ENCODE measurements at regions not wholly inside any gene's neighbourhood (a gene's known extent, or its start where the extent isn't known, plus 50 kb on each side); places are given as distances from the start of the nearest gene placed in this dataset.

DNA sequence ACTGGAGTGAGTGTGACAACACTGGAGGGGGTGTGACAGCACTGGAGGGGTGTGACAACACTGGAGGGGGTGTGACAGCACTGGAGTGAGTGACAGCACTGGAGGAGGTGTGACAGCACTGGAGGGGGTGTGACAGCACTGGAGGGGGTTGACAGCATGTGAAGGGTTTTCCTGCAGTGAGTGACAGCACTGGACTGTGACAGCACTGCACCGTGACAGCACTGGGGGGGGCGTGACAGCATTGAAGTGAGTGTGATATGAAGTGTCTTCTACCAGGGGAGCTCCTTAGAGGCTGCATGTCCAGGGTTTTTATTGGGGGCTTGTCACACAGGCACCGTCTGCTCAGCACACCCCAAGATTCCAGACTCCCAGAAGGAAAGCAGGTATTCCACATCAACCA, 274.8 kb downstream of the TEX29 start:
- H3K9me3 ChIP-seq (ENCODE audit: control insufficient read depth, low read depth, low read length), result peaks cover 27% of the 10 kb centered on the region
- H3K79me2 ChIP-seq (ENCODE audit: control insufficient read depth, insufficient read depth, low read length), result no peaks in the 10 kb centered on the region
- H3K4me2 ChIP-seq (ENCODE audit: control insufficient read depth, extremely low read depth, insufficient read depth, low read depth, low read length), result no peak overlapping the region
- no peaks in the 10 kb centered on the region for H3K4me1 ChIP-seq (ENCODE audit: control insufficient read depth, extremely low read depth, insufficient read depth, low read length)
- no peaks in the 10 kb centered on the region for H4K20me1 ChIP-seq (ENCODE audit: control insufficient read depth, extremely low read depth, insufficient read depth, low read length)
- H3K36me3 ChIP-seq (ENCODE audit: control insufficient read depth in 2 of 2, extremely low read depth in 1 of 2, insufficient read depth in 2 of 2, low read length in 2 of 2), result no peaks in the 10 kb centered on the region
- H3K9ac ChIP-seq (ENCODE audit: control insufficient read depth, extremely low read depth, insufficient read depth, low read length), result no peak overlapping the region
- TF ChIP-seq EZH2 (IDR thresholded peaks at IDR 0.05; ENCODE audit: low read length), result no peak
- TF ChIP-seq, protein P1, sequence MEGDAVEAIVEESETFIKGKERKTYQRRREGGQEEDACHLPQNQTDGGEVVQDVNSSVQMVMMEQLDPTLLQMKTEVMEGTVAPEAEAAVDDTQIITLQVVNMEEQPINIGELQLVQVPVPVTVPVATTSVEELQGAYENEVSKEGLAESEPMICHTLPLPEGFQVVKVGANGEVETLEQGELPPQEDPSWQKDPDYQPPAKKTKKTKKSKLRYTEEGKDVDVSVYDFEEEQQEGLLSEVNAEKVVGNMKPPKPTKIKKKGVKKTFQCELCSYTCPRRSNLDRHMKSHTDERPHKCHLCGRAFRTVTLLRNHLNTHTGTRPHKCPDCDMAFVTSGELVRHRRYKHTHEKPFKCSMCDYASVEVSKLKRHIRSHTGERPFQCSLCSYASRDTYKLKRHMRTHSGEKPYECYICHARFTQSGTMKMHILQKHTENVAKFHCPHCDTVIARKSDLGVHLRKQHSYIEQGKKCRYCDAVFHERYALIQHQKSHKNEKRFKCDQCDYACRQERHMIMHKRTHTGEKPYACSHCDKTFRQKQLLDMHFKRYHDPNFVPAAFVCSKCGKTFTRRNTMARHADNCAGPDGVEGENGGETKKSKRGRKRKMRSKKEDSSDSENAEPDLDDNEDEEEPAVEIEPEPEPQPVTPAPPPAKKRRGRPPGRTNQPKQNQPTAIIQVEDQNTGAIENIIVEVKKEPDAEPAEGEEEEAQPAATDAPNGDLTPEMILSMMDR (optimal IDR thresholded peaks at IDR 0.05 in 1 of 3, IDR thresholded peaks at IDR 0.05 in 1 of 3, conservative IDR thresholded peaks at IDR 0.05 in 1 of 3; ENCODE audit: extremely low read depth in 1 of 3, insufficient read depth in 2 of 3, low read length in 3 of 3), result no peak
- dilution Hi-C loops (cut with MboI; ENCODE audit: extremely low pct_ligation_motif_present, low sequenced_read_pairs), result no loop called here
- FAIRE-seq (no peak), DNase-seq (ENCODE audit: low read depth, low spot score) (no peak)
- H3K9me1 ChIP-seq (ENCODE audit: control insufficient read depth, extremely low read depth, insufficient read depth, low read length), result no peaks in the 10 kb centered on the region
- H3K27ac ChIP-seq (ENCODE audit: control insufficient read depth, insufficient read depth, low read length), result no peak overlapping the region
- H3K27me3 ChIP-seq (ENCODE audit: control insufficient read depth, extremely low read depth, insufficient read depth, low read length), result no peaks in the 10 kb centered on the region
- no peak overlapping the region for H2AFZ ChIP-seq (ENCODE audit: control insufficient read depth, low read length)
- H3K4me3 ChIP-seq (ENCODE audit: control insufficient read depth in 2 of 3, extremely low read depth in 1 of 3, insufficient read depth in 2 of 3, low read depth in 1 of 3, low read length in 3 of 3), result no peak overlapping the region

DNA sequence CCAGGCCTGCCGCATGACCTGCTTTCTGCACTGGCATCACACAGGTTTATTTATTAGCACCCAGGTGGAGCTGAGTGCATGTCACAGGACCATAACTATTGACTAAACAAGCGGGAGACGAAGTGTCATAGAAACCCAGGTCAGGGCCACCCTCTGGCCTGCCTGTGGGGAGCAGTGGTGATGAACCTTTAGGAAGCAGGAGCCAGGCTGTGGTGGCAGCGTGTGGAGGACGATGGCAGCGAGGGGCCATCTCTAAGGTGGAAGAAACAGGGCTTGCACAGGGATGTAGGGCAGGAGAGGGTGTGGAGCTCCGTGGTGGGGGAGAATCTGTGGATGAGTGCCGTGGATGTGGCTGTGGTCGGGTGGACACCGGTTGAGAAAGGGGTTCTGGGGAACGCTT, 275.3 kb downstream of the TEX29 start:
- H4K20me1 ChIP-seq (ENCODE audit: control insufficient read depth, extremely low read depth, insufficient read depth, low read length), result no peaks in the 10 kb centered on the region
- no peaks in the 10 kb centered on the region for H3K9me1 ChIP-seq (ENCODE audit: control insufficient read depth, extremely low read depth, insufficient read depth, low read length)
- H3K27ac ChIP-seq (ENCODE audit: control insufficient read depth, insufficient read depth, low read length), result no peak overlapping the region
- H3K9ac ChIP-seq (ENCODE audit: control insufficient read depth, extremely low read depth, insufficient read depth, low read length), result no peak overlapping the region
- FAIRE-seq (no peak), DNase-seq (ENCODE audit: low read depth, low spot score) (no peak)
- H3K4me1 ChIP-seq (ENCODE audit: control insufficient read depth, extremely low read depth, insufficient read depth, low read length), result no peaks in the 10 kb centered on the region
- no peaks in the 10 kb centered on the region for H3K36me3 ChIP-seq (ENCODE audit: control insufficient read depth in 2 of 2, extremely low read depth in 1 of 2, insufficient read depth in 2 of 2, low read length in 2 of 2)
- dilution Hi-C loops (cut with MboI; ENCODE audit: extremely low pct_ligation_motif_present, low sequenced_read_pairs), result no loop called here
- peaks cover 24% of the 10 kb centered on the region for H3K9me3 ChIP-seq (ENCODE audit: control insufficient read depth, low read depth, low read length)
- H3K4me3 ChIP-seq (ENCODE audit: control insufficient read depth in 2 of 3, extremely low read depth in 1 of 3, insufficient read depth in 2 of 3, low read depth in 1 of 3, low read length in 3 of 3), result no peak overlapping the region
- H3K27me3 ChIP-seq (ENCODE audit: control insufficient read depth, extremely low read depth, insufficient read depth, low read length), result no peaks in the 10 kb centered on the region
- no peak for TF ChIP-seq EZH2 (IDR thresholded peaks at IDR 0.05; ENCODE audit: low read length)
- TF ChIP-seq, protein P1 (optimal IDR thresholded peaks at IDR 0.05 in 1 of 3, IDR thresholded peaks at IDR 0.05 in 1 of 3, conservative IDR thresholded peaks at IDR 0.05 in 1 of 3; ENCODE audit: extremely low read depth in 1 of 3, insufficient read depth in 2 of 3, low read length in 3 of 3), result no peak
- H3K79me2 ChIP-seq (ENCODE audit: control insufficient read depth, insufficient read depth, low read length), result no peaks in the 10 kb centered on the region
- no peak overlapping the region for H2AFZ ChIP-seq (ENCODE audit: control insufficient read depth, low read length)
- H3K4me2 ChIP-seq (ENCODE audit: control insufficient read depth, extremely low read depth, insufficient read depth, low read depth, low read length), result no peak overlapping the region

Measured in keratinocyte (primary cell).